Progenitor cell of endocrine pancreas (in vitro differentiated cells): ENCODE measurements at regions not wholly inside any gene's neighbourhood (a gene's known extent, or its start where the extent isn't known, plus 50 kb on each side); places are given as distances from the start of the nearest gene placed in this dataset.

Experiments used
- DNase-seq: peaks from one replicate; pipeline ENCODE4 v3.0.0; 2021; ENCODE audit warnings: low spot score; ENCODE audit not compliant: unreplicated experiment
- H3K27ac Mint-ChIP-seq: 2 replicates; pipeline ENCODE4 v1.8.0; 2021; ENCODE audit warnings: mild to moderate bottlenecking, moderate library complexity, mixed read lengths
- H3K27me3 Mint-ChIP-seq: 2 replicates; pipeline ENCODE4 v1.8.0; 2021; ENCODE audit warnings: mixed read lengths
- H3K36me3 Mint-ChIP-seq: 2 replicates; pipeline ENCODE4 v1.8.0; 2022; ENCODE audit warnings: mixed read lengths; ENCODE audit not compliant: insufficient read depth
- H3K4me1 Mint-ChIP-seq: 2 replicates; pipeline ENCODE4 v1.8.0; 2021; ENCODE audit warnings: low read depth, mixed read lengths
- H3K4me3 Mint-ChIP-seq: 2 replicates; pipeline ENCODE4 v1.8.0; 2021; ENCODE audit warnings: low read depth, mild to moderate bottlenecking, moderate library complexity, mixed read lengths
- H3K9me3 Mint-ChIP-seq: 2 replicates; pipeline ENCODE4 v1.8.0; 2021; ENCODE audit warnings: low read depth, mixed read lengths
- TF ChIP-seq, protein P1 (sequence below): fragments of 200-600 bp; sonication (generic); IDR thresholded peaks from one replicate; pipeline ENCODE4 v1.5.0; 2021; ENCODE audit warnings: antibody characterized with exemption, mild to moderate bottlenecking; ENCODE audit not compliant: unreplicated experiment

DNA sequence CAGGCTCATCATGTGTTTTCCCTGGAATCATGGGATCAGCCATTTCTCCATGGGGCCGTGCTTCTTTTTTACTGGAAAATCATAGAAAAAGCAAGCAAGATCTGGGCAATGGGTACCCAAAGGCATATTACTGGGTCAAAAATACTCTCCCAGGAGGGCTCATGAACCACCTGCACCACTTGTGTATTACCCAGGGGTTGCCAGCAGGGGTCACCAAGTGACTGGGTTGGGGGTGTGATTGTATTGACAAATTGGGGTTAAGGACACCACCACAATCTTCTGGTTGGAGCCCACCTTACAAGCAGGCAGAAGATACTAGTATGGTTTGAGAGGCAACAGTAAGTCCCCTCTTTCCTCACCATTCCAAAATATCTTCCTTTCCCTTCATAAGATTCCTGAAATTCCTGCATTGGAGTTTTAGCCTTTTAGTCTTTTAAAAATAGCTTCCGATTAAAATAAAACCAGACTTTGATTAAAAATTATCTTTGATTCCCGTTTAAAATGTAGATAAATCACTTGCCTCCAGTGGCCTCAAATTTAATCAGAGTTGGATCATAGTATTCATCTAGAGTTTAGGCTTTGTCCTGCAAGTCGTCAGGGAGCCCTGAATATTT is 603.3 kb downstream of the KIF4B start:
- Mint-ChIP-seq H3K4me1 (peaks cover 14% of the 10 kb centered on the region), H3K36me3 (no peaks in the 10 kb centered on the region), H3K4me3 (no peak overlapping the region), H3K27me3 (peaks cover 9% of the 10 kb centered on the region), H3K9me3 (no peaks in the 10 kb centered on the region), H3K27ac (no peak overlapping the region)
- TF ChIP-seq, protein P1, sequence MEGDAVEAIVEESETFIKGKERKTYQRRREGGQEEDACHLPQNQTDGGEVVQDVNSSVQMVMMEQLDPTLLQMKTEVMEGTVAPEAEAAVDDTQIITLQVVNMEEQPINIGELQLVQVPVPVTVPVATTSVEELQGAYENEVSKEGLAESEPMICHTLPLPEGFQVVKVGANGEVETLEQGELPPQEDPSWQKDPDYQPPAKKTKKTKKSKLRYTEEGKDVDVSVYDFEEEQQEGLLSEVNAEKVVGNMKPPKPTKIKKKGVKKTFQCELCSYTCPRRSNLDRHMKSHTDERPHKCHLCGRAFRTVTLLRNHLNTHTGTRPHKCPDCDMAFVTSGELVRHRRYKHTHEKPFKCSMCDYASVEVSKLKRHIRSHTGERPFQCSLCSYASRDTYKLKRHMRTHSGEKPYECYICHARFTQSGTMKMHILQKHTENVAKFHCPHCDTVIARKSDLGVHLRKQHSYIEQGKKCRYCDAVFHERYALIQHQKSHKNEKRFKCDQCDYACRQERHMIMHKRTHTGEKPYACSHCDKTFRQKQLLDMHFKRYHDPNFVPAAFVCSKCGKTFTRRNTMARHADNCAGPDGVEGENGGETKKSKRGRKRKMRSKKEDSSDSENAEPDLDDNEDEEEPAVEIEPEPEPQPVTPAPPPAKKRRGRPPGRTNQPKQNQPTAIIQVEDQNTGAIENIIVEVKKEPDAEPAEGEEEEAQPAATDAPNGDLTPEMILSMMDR = peak; percentile 69
- DNase-seq = peak; percentile 49

DNA sequence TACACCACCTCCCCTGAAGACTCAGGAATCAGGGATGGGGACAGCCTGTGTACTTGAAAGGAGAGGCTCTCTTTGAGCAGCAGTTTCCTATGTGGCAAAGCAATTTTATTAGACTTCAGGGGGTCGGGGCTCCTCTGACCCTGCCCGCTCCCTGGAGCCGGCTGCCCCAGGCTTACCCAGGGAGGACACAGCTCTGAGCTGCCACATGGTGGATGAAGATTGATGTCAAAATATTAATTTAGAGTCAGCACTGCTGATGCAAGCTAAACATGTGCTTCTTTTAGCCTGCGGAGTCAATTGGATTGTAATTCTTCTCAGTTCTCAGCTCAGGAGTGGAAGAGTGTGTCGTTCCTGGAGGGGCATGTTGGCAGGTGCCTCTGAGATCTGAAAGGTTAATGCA is 606.1 kb downstream of the KIF4B start:
- no peak for DNase-seq
- Mint-ChIP-seq H3K27me3 (peaks cover 17% of the 10 kb centered on the region), H3K27ac (no peak overlapping the region), H3K36me3 (no peaks in the 10 kb centered on the region), H3K4me3 (no peak overlapping the region), H3K4me1 (peaks cover 15% of the 10 kb centered on the region), H3K9me3 (no peaks in the 10 kb centered on the region)
- TF ChIP-seq, protein P1 = no peak

- TF ChIP-seq, protein P1 = no peak
- Mint-ChIP-seq H3K9me3 (no peaks in the 10 kb centered on the region), H3K4me3 (no peak overlapping the region), H3K36me3 (no peaks in the 10 kb centered on the region), H3K27me3 (peaks cover 25% of the 10 kb centered on the region), H3K4me1 (peaks cover 15% of the 10 kb centered on the region), H3K27ac (no peak overlapping the region)
- DNase-seq = no peak
Observed at GRCh38 chr5:155620821-155621410, 607.4 kb downstream of the KIF4B start.

DNA sequence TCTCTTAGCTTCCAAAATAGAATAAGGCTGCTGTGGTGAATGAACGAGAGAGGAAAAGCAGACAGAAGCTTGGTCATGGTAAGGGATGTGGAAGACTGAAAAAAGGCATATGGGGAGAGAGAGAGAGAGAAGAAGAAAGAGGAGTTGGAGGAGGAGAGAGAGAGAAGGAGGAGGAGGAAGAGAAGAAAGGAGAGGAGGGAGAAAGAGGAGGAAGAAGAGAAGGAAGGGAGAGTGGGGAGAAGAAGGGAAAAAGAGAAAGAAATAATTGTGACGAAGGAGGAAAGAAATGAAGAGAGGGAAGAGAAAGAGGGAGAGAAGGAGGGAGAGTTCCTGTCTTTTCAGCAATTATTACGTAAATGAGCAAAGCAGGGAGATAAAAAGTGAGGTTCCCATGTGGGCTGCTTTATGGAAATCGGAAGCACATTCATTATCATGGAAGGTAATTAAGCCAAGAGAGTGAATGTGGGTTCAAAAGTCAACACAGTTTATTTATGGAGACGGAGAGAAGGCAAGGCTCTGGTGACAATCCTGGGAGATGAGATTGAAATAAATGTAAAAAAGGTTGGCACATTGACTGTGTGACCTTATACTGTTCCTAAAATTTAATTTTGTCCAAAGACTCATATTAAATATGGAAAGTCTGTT is 611.2 kb downstream of the KIF4B start:
- no peak for DNase-seq
- peaks cover 41% of the 10 kb centered on the region for H3K27me3 Mint-ChIP-seq

GRCh38 chr5:155625315-155625714 is 611.8 kb downstream of the KIF4B start:
- H3K27me3 Mint-ChIP-seq = peaks cover 40% of the 10 kb centered on the region
- no peak overlapping the region for H3K4me3 Mint-ChIP-seq
- no peaks in the 10 kb centered on the region for H3K9me3 Mint-ChIP-seq
- no peak for DNase-seq
- no peak overlapping the region for H3K27ac Mint-ChIP-seq
- peaks cover 10% of the 10 kb centered on the region for H3K4me1 Mint-ChIP-seq
- H3K36me3 Mint-ChIP-seq = no peaks in the 10 kb centered on the region
- TF ChIP-seq, protein P1 = no peak

More for the DNA sequence above, 611.2 kb downstream of the KIF4B start:
- H3K4me1 Mint-ChIP-seq = peaks cover 12% of the 10 kb centered on the region
- H3K4me3 Mint-ChIP-seq = no peak overlapping the region
- H3K27ac Mint-ChIP-seq = no peak overlapping the region
- TF ChIP-seq, protein P1 = no peak
- no peaks in the 10 kb centered on the region for H3K9me3 Mint-ChIP-seq
- no peaks in the 10 kb centered on the region for H3K36me3 Mint-ChIP-seq
